Ovary (tissue), 3 donors: ENCODE measurements at regions not wholly inside any gene's neighbourhood (a gene's known extent, or its start where the extent isn't known, plus 50 kb on each side); places are given as distances from the start of the nearest gene placed in this dataset.

ENCODE experiments used
- CTCF ChIP-seq, 3 donors: fragments of 450-650 bp in 2 of 3; fragments of 200-600 bp in 1 of 3; IDR thresholded peaks; one replicate each; pipeline versions ENCODE4 v1.5.1 to v1.8.0; 2016 to 2022; ENCODE audit warnings: antibody characterized with exemption in 3 of 3, mild to moderate bottlenecking in 1 of 3
- POLR2A ChIP-seq: fragments of 450-650 bp; IDR thresholded peaks from one replicate; pipeline ENCODE4 v1.6.1; 2017; ENCODE audit warnings: antibody characterized with exemption, mild to moderate bottlenecking, moderate library complexity
- donor health status: DM: no; HTN: no; CAD: no.

- TF ChIP-seq CTCF (IDR thresholded peaks at IDR 0.05) (no peak), POLR2A (no peak)
Observed at GRCh38 chr4:143082701-143083100, 102.0 kb upstream of the USP38 start.
